ENCODE measurements at regions not wholly inside any gene's neighbourhood (a gene's known extent, or its start where the extent isn't known, plus 50 kb on each side); places are given as distances from the start of the nearest gene placed in this dataset.

DNA sequence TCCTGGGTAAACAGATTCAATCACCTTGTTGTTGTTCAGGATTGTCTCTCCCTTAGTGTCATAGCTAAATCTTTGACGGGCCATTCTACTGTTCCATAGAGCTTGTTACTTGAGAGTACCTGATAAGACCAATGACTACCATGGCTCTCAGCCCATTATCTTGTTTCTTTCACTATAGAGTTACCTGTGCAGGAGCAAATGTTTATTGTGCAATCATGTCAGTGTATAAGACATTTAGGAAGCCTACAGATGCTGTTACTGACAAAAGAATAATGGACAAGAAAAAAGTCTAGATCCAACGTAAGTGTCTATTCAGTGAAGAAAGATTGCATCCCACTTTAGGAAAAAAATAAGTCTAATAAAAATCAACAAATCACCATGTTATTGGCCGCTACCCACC is 1041.7 kb upstream of the AUTS2 start:
- H3K4me3 ChIP-seq, result no peak overlapping the region
- H3K9ac ChIP-seq (ENCODE audit: insufficient read length), result no peak overlapping the region
- H3K36me3 ChIP-seq (ENCODE audit: insufficient read depth, low read length), result no peaks in the 10 kb centered on the region
- TF ChIP-seq EZH2 (IDR thresholded peaks at IDR 0.05) (no peak), POLR2AphosphoS5 (IDR thresholded peaks at IDR 0.05; ENCODE audit: borderline replicate concordance, low read depth, low read length) (no peak), FOXP2 (optimal IDR thresholded peaks at IDR 0.05; ENCODE audit: control extremely low read depth, extremely low read length, insufficient read depth) (no peak)
- DNase-seq (ENCODE audit: low read depth, low spot score), result no peak
- H3K27ac ChIP-seq, result no peak overlapping the region
- H3K9me3 ChIP-seq (ENCODE audit: low read depth, low read length), result no peaks in the 10 kb centered on the region

- no peak for DNase-seq (ENCODE audit: low read depth, low spot score)
- no peaks in the 10 kb centered on the region for H3K9me3 ChIP-seq (ENCODE audit: low read depth, low read length)
- TF ChIP-seq FOXP2 (optimal IDR thresholded peaks at IDR 0.05; ENCODE audit: control extremely low read depth, extremely low read length, insufficient read depth), result no peak
- no peak for TF ChIP-seq POLR2AphosphoS5 (IDR thresholded peaks at IDR 0.05; ENCODE audit: borderline replicate concordance, low read depth, low read length)
- no peak for TF ChIP-seq EZH2 (IDR thresholded peaks at IDR 0.05)
- H3K9ac ChIP-seq (ENCODE audit: insufficient read length), result no peak overlapping the region
- H3K27ac ChIP-seq, result no peak overlapping the region
- no peak overlapping the region for H3K4me3 ChIP-seq
- no peaks in the 10 kb centered on the region for H3K36me3 ChIP-seq (ENCODE audit: insufficient read depth, low read length)
These were observed 1038.8 kb upstream of the AUTS2 start for GRCh38 chr7:68559518-68559917.

DNA sequence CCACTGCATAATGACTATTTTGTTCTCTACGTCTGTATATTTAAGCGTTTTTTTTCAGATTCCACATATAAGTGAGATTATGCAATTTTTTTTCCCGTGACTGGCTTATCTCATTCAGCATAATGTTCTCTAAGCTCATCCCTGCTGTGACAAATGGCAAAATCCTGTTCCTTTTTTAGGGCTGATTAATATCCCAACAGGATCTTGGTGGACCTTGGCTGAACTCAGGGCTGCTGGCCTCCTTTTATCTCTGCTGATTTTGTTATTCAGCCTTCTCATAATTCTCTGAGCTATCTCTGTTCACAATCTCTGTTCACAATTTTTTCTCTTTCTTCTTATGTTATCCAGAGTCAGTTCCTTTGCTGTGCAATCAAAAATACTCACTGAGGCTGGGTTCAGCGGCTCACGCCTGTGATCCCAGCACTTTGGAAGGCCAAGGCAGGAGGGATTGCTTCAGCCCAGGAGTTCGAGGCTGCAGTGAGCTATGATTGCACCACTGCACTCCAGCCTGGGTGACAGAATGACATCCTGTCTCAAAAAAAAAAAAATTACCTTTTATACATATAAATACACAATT is 1035.9 kb upstream of the AUTS2 start:
- H3K4me3 ChIP-seq, result no peak overlapping the region
- TF ChIP-seq FOXP2 (optimal IDR thresholded peaks at IDR 0.05; ENCODE audit: control extremely low read depth, extremely low read length, insufficient read depth) (no peak), POLR2AphosphoS5 (IDR thresholded peaks at IDR 0.05; ENCODE audit: borderline replicate concordance, low read depth, low read length) (no peak), EZH2 (IDR thresholded peaks at IDR 0.05) (no peak)
- H3K36me3 ChIP-seq (ENCODE audit: insufficient read depth, low read length), result no peaks in the 10 kb centered on the region
- no peak overlapping the region for H3K27ac ChIP-seq
- H3K9me3 ChIP-seq (ENCODE audit: low read depth, low read length), result no peaks in the 10 kb centered on the region
- no peak for DNase-seq (ENCODE audit: low read depth, low spot score)
- no peak overlapping the region for H3K9ac ChIP-seq (ENCODE audit: insufficient read length)

DNA sequence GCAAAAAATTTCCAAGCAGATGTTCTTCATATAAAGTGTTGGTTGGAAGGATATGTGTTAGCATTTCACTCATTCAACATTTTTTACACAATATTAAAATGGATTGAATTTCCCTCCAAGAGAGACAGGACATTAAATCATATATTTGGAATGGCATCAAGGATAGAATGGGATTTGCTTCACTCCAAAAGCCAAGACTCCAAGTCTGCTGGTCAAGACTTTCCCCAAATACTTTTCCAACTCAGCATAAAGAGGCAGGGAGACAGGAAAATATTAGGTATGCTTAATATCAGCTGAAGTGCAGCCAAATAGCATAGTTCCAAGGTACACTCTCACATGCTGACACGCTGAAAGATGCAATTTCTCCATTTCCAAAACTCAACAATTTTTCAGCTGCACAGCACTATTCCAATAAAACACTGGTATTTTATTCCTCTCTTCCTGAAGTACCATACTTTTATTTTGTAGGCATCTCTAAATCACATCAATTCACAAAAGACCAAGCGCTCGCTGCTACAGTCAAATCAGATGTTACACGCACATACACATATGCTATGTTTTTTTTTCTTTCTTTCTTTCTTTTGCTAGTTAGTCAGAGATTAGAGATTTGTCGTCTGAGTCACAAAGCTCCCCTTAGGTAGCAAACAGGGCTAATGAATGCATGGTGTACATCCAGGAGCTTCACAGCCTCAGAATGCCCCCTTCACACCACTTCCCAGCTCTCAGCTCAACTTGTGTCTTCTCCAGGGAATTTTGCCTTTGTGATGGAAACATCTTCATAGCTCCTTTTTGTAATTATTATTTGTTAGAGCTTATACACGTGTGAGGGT is 1033.8 kb upstream of the AUTS2 start:
- TF ChIP-seq EZH2 (IDR thresholded peaks at IDR 0.05) (no peak), FOXP2 (optimal IDR thresholded peaks at IDR 0.05; ENCODE audit: control extremely low read depth, extremely low read length, insufficient read depth) (no peak), POLR2AphosphoS5 (IDR thresholded peaks at IDR 0.05; ENCODE audit: borderline replicate concordance, low read depth, low read length) (no peak)
- no peak overlapping the region for H3K9ac ChIP-seq (ENCODE audit: insufficient read length)
- no peak overlapping the region for H3K4me3 ChIP-seq
- H3K27ac ChIP-seq, result no peak overlapping the region
- no peak for DNase-seq (ENCODE audit: low read depth, low spot score)
- no peaks in the 10 kb centered on the region for H3K9me3 ChIP-seq (ENCODE audit: low read depth, low read length)
- H3K36me3 ChIP-seq (ENCODE audit: insufficient read depth, low read length), result no peaks in the 10 kb centered on the region

DNA sequence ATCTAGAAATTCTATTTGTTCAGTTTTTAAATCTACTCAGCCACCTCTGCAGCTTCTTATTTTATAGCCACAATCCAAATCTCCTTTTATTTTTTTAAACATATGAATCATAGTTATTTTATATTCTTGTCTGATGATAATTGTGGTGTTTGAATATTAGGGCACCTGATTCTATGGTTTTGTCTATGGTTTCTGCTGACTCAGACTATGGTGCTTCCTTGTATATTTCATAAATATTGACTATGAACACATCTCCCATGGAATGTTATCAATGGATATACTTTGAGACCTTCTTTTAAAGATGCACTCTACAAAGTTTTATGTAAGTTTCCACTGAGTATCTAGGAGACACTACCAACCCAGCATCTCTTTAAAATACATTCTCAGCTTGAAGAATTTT is 1027.0 kb upstream of the AUTS2 start:
- H3K27ac ChIP-seq, result no peak overlapping the region
- H3K9ac ChIP-seq (ENCODE audit: insufficient read length), result no peak overlapping the region
- no peak for DNase-seq (ENCODE audit: low read depth, low spot score)
- TF ChIP-seq POLR2AphosphoS5 (IDR thresholded peaks at IDR 0.05; ENCODE audit: borderline replicate concordance, low read depth, low read length) (no peak), FOXP2 (optimal IDR thresholded peaks at IDR 0.05; ENCODE audit: control extremely low read depth, extremely low read length, insufficient read depth) (no peak), EZH2 (IDR thresholded peaks at IDR 0.05) (no peak)
- no peaks in the 10 kb centered on the region for H3K36me3 ChIP-seq (ENCODE audit: insufficient read depth, low read length)
- no peaks in the 10 kb centered on the region for H3K9me3 ChIP-seq (ENCODE audit: low read depth, low read length)
- H3K4me3 ChIP-seq, result no peak overlapping the region

DNA sequence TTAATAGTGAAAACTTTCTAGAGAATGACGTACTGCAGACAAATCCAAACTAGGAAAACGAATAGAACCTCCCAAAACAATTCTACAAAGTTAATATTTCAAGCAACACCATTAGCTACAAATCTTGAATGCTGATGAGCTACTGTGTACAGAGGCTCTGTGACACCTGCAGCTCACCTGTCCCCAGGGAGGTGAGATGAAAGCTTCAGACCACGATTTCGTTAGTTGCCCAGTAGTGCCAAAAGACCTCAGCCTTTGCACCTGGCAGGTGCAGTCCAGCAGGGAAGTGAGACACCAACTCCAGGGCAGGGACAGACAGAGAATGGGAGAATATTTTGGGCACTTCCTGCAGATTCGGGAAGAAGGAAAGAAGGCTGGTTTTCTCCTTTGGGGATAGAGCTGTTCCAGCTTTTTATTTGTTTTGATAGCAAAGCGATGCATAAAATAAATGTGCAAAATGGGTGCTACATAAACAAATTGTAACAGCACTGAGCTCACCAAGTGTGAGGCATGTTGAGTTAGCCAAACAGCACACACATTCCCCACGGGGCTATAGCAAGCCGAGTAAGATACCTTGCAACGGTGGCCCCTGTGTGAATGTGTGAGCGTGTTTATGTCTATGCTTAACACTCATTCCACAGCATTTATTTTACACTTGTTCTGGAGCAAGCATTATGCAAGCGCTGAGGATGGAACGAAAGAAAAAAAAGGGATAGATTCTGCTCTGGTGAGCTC is 1024.8 kb upstream of the AUTS2 start:
- Histone ChIP-seq H3K27ac (no peak overlapping the region), H3K4me3 (no peak overlapping the region), H3K36me3 (ENCODE audit: insufficient read depth, low read length) (no peaks in the 10 kb centered on the region), H3K9me3 (ENCODE audit: low read depth, low read length) (no peaks in the 10 kb centered on the region), H3K9ac (ENCODE audit: insufficient read length) (no peak overlapping the region)
- DNase-seq (ENCODE audit: low read depth, low spot score), result no peak
- TF ChIP-seq FOXP2 (optimal IDR thresholded peaks at IDR 0.05; ENCODE audit: control extremely low read depth, extremely low read length, insufficient read depth), result no peak
- no peak for TF ChIP-seq POLR2AphosphoS5 (IDR thresholded peaks at IDR 0.05; ENCODE audit: borderline replicate concordance, low read depth, low read length)
- TF ChIP-seq EZH2 (IDR thresholded peaks at IDR 0.05), result no peak

GRCh38 chr7:68576366-68576765 is 1021.9 kb upstream of the AUTS2 start:
- H3K27ac ChIP-seq, result no peak overlapping the region
- no peaks in the 10 kb centered on the region for H3K9me3 ChIP-seq (ENCODE audit: low read depth, low read length)
- H3K4me3 ChIP-seq, result no peak overlapping the region
- TF ChIP-seq EZH2 (IDR thresholded peaks at IDR 0.05) (no peak), FOXP2 (optimal IDR thresholded peaks at IDR 0.05; ENCODE audit: control extremely low read depth, extremely low read length, insufficient read depth) (no peak), POLR2AphosphoS5 (IDR thresholded peaks at IDR 0.05; ENCODE audit: borderline replicate concordance, low read depth, low read length) (no peak)
- no peak for DNase-seq (ENCODE audit: low read depth, low spot score)
- H3K9ac ChIP-seq (ENCODE audit: insufficient read length), result no peak overlapping the region
- no peaks in the 10 kb centered on the region for H3K36me3 ChIP-seq (ENCODE audit: insufficient read depth, low read length)

- H3K36me3 ChIP-seq (ENCODE audit: insufficient read depth, low read length), result no peaks in the 10 kb centered on the region
- H3K9me3 ChIP-seq (ENCODE audit: low read depth, low read length), result no peaks in the 10 kb centered on the region
- no peak overlapping the region for H3K27ac ChIP-seq
- H3K4me3 ChIP-seq, result no peak overlapping the region
- TF ChIP-seq EZH2 (IDR thresholded peaks at IDR 0.05) (no peak), FOXP2 (optimal IDR thresholded peaks at IDR 0.05; ENCODE audit: control extremely low read depth, extremely low read length, insufficient read depth) (no peak), POLR2AphosphoS5 (IDR thresholded peaks at IDR 0.05; ENCODE audit: borderline replicate concordance, low read depth, low read length) (no peak)
- no peak overlapping the region for H3K9ac ChIP-seq (ENCODE audit: insufficient read length)
- DNase-seq (ENCODE audit: low read depth, low spot score), result no peak
These were observed 1016.9 kb upstream of the AUTS2 start for GRCh38 chr7:68581417-68581816.
